ENCODE measurements at regions not wholly inside any gene's neighbourhood (a gene's known extent, or its start where the extent isn't known, plus 50 kb on each side); places are given as distances from the start of the nearest gene placed in this dataset.

- TF ChIP-seq POLR2A (IDR thresholded peaks at IDR 0.05; ENCODE audit: low read length), result no peak
- TF ChIP-seq EHF (CRISPR knock-in tag; IDR thresholded peaks at IDR 0.05), result no peak
- TF ChIP-seq HOXA7 (CRISPR knock-in tag; IDR thresholded peaks at IDR 0.05), result no peak
- no peak for TF ChIP-seq ELK1 (IDR thresholded peaks at IDR 0.05; ENCODE audit: low read depth, low read length)
- TF ChIP-seq CHD4 (IDR thresholded peaks at IDR 0.05; ENCODE audit: borderline replicate concordance), result no peak
- no peak for TF ChIP-seq CBX8 (IDR thresholded peaks at IDR 0.05)
- TF ChIP-seq MAX (IDR thresholded peaks at IDR 0.05), result no peak
- TF ChIP-seq RFX5 (IDR thresholded peaks at IDR 0.05), result no peak
- no peak for TF ChIP-seq BCL3 (IDR thresholded peaks at IDR 0.05)
- no peak for TF ChIP-seq JUN (IDR thresholded peaks at IDR 0.05)
- no peak for TF ChIP-seq RCOR1 (IDR thresholded peaks at IDR 0.05; ENCODE audit: low read depth, low read length)
- no peaks in the 10 kb centered on the region for H3K9me3 ChIP-seq
- no peak overlapping the region for H3K27ac ChIP-seq
- H3K4me2 ChIP-seq, result no peak overlapping the region
- FAIRE-seq, result no peak
- no peak for ATAC-seq
- no peak for DNase-seq (ENCODE audit: low read depth in 1 of 2, low spot score in 1 of 2)
- ChIA-PET CTCF (no interaction called here), POLR2A (no interaction called here)
- H3K4me1 ChIP-seq, result no peaks in the 10 kb centered on the region
- WGBS (ENCODE audit: missing lambda C conversion rate), result 59% methylated on average over 7 of the region's 7 CpGs
- H3K4me3 ChIP-seq, result no peak overlapping the region
These were observed 162.4 kb upstream of the GYPA start for GRCh38 chr4:144302704-144303536.

GRCh38 chr4:144304025-144304424, 163.5 kb upstream of the GYPA start:
- Histone ChIP-seq H3K27ac (no peak overlapping the region), H3K4me3 (no peak overlapping the region), H3K4me1 (no peaks in the 10 kb centered on the region), H3K4me2 (no peak overlapping the region), H3K9me3 (no peaks in the 10 kb centered on the region)
- DNase-seq (ENCODE audit: low read depth in 1 of 2, low spot score in 1 of 2), result no peak
- ChIA-PET CTCF (no interaction called here), POLR2A (no interaction called here)
- TF ChIP-seq RCOR1 (IDR thresholded peaks at IDR 0.05; ENCODE audit: low read depth, low read length) (no peak), ZNF302 (CRISPR knock-in tag; IDR thresholded peaks at IDR 0.05) (no peak), JUNB (IDR thresholded peaks at IDR 0.05) (no peak), ESRRA (IDR thresholded peaks at IDR 0.05; ENCODE audit: borderline replicate concordance, low read length) (no peak), CEBPB (IDR thresholded peaks at IDR 0.05) (no peak), TP53 (CRISPR knock-in tag; IDR thresholded peaks at IDR 0.05) (no peak), NPAS2 (CRISPR knock-in tag; IDR thresholded peaks at IDR 0.05; ENCODE audit: borderline replicate concordance) (no peak), CTCF (IDR thresholded peaks at IDR 0.05) (no peak), NR3C1 (IDR thresholded peaks at IDR 0.05) (no peak), KDM5A (IDR thresholded peaks at IDR 0.05) (no peak), FOXS1 (CRISPR knock-in tag; IDR thresholded peaks at IDR 0.05) (no peak), ZSCAN20 (CRISPR knock-in tag; IDR thresholded peaks at IDR 0.05) (no peak), MYC (IDR thresholded peaks at IDR 0.05; ENCODE audit: borderline replicate concordance, low read length) (no peak)
- FAIRE-seq, result no peak
- ATAC-seq, result no peak
- WGBS (ENCODE audit: missing lambda C conversion rate), result 16% methylated on average over 2 of the region's 2 CpGs

All from A549 (cell line).